Activated naive CD4-positive, alpha-beta T cell treated with anti-CD3 and anti-CD28 coated beads, Interleukin-2, amount 10 ng/mL, durations not matched to agents 7 days and 5 days (primary cell): ENCODE measurements at regions not wholly inside any gene's neighbourhood (a gene's known extent, or its start where the extent isn't known, plus 50 kb on each side); places are given as distances from the start of the nearest gene placed in this dataset.

ENCODE experiments used
- CTCF ChIA-PET: fragments of 350-600 bp; sonication (Branson Sonifier 250); formaldehyde crosslinking; loops from one replicate; lab custom pipeline; 2021; ENCODE audit warnings: antibody characterized with exemption; lab: Charles Lee
- DNase-seq: peaks from one replicate; pipeline ENCODE4 v3.0.0-alpha.2; 2020
- H3K27ac Mint-ChIP-seq: one replicate; pipeline ENCODE4 v1.8.0; 2021; ENCODE audit warnings: mild to moderate bottlenecking, moderate library complexity, mixed read lengths
- H3K27me3 Mint-ChIP-seq: one replicate; pipeline ENCODE4 v1.8.0; 2021; ENCODE audit warnings: mild to moderate bottlenecking, mixed read lengths
- H3K36me3 Mint-ChIP-seq: one replicate; pipeline ENCODE4 v1.8.0; 2021; ENCODE audit warnings: mixed read lengths
- H3K4me1 Mint-ChIP-seq: one replicate; pipeline ENCODE4 v1.8.0; 2021; ENCODE audit warnings: mixed read lengths
- H3K4me3 Mint-ChIP-seq: one replicate; pipeline ENCODE4 v1.8.0; 2021; ENCODE audit warnings: mild to moderate bottlenecking, moderate library complexity, mixed read lengths
- H3K9me3 Mint-ChIP-seq: one replicate; pipeline ENCODE4 v1.8.0; 2021; ENCODE audit warnings: mixed read lengths

GRCh38 chr15:59953392-59953883 lies 50.7 kb upstream of the FOXB1 start:
- Mint-ChIP-seq H3K27ac (no peak overlapping the region), H3K9me3 (peaks cover 21% of the 10 kb centered on the region), H3K4me3 (no peak overlapping the region), H3K36me3 (peaks cover 11% of the 10 kb centered on the region), H3K4me1 (peaks cover 11% of the 10 kb centered on the region), H3K27me3 (peaks cover 20% of the 10 kb centered on the region)
- no peak for DNase-seq
- CTCF ChIA-PET: no interaction called here

GRCh38 chr15:59952960-59953359 lies 51.2 kb upstream of the FOXB1 start:
- Mint-ChIP-seq H3K27ac (no peak overlapping the region), H3K27me3 (peaks cover 20% of the 10 kb centered on the region), H3K4me3 (no peak overlapping the region), H3K4me1 (peaks cover 6% of the 10 kb centered on the region), H3K36me3 (peaks cover 9% of the 10 kb centered on the region), H3K9me3 (peaks cover 16% of the 10 kb centered on the region)
- DNase-seq: no peak
- CTCF ChIA-PET: no interaction called here

- peaks cover 6% of the 10 kb centered on the region for H3K4me1 Mint-ChIP-seq
- peaks cover 12% of the 10 kb centered on the region for H3K27me3 Mint-ChIP-seq
- CTCF ChIA-PET: no interaction called here
- H3K9me3 Mint-ChIP-seq: peaks cover 5% of the 10 kb centered on the region
- no peak overlapping the region for H3K27ac Mint-ChIP-seq
- H3K36me3 Mint-ChIP-seq: peaks cover under 1% of the 10 kb centered on the region
- no peak for DNase-seq
- H3K4me3 Mint-ChIP-seq: no peak overlapping the region
These were observed 53.3 kb upstream of the FOXB1 start for GRCh38 chr15:59950603-59951388.

GRCh38 chr15:59948924-59949613 lies 55.0 kb upstream of the FOXB1 start:
- H3K4me3 Mint-ChIP-seq: no peak overlapping the region
- no peaks in the 10 kb centered on the region for H3K9me3 Mint-ChIP-seq
- no peaks in the 10 kb centered on the region for H3K36me3 Mint-ChIP-seq
- CTCF ChIA-PET: no interaction called here
- no peak for DNase-seq
- peaks cover 6% of the 10 kb centered on the region for H3K4me1 Mint-ChIP-seq
- H3K27ac Mint-ChIP-seq: no peak overlapping the region
- H3K27me3 Mint-ChIP-seq: peaks cover 21% of the 10 kb centered on the region

GRCh38 chr15:59946084-59946483 lies 58.0 kb upstream of the FOXB1 start:
- CTCF ChIA-PET: no interaction called here
- Mint-ChIP-seq H3K36me3 (no peaks in the 10 kb centered on the region), H3K27ac (no peak overlapping the region), H3K9me3 (no peaks in the 10 kb centered on the region), H3K4me1 (peaks cover 6% of the 10 kb centered on the region), H3K4me3 (no peak overlapping the region), H3K27me3 (peaks cover 23% of the 10 kb centered on the region)
- DNase-seq: no peak

GRCh38 chr15:59945036-59945435 lies 59.1 kb upstream of the FOXB1 start:
- Mint-ChIP-seq H3K27ac (no peak overlapping the region), H3K4me1 (peaks cover 6% of the 10 kb centered on the region), H3K27me3 (peaks cover 19% of the 10 kb centered on the region), H3K36me3 (no peaks in the 10 kb centered on the region), H3K9me3 (no peaks in the 10 kb centered on the region), H3K4me3 (no peak overlapping the region)
- DNase-seq: no peak
- CTCF ChIA-PET: no interaction called here

GRCh38 chr15:59941612-59942011 lies 62.5 kb upstream of the FOXB1 start:
- CTCF ChIA-PET: interaction anchor here (0.7 kb wide), 1 partner anchor 17 kb away, joined by 3 read pairs; no protein-coding TSS in a partner anchor
- no peak for DNase-seq
- H3K36me3 Mint-ChIP-seq: no peaks in the 10 kb centered on the region
- peaks cover 32% of the 10 kb centered on the region for H3K27me3 Mint-ChIP-seq
- no peaks in the 10 kb centered on the region for H3K4me1 Mint-ChIP-seq
- no peaks in the 10 kb centered on the region for H3K9me3 Mint-ChIP-seq
- no peak overlapping the region for H3K27ac Mint-ChIP-seq
- no peak overlapping the region for H3K4me3 Mint-ChIP-seq

- peaks cover 32% of the 10 kb centered on the region for H3K27me3 Mint-ChIP-seq
- H3K4me3 Mint-ChIP-seq: no peak overlapping the region
- no peaks in the 10 kb centered on the region for H3K9me3 Mint-ChIP-seq
- no peak overlapping the region for H3K27ac Mint-ChIP-seq
- no peaks in the 10 kb centered on the region for H3K36me3 Mint-ChIP-seq
- no peaks in the 10 kb centered on the region for H3K4me1 Mint-ChIP-seq
- CTCF ChIA-PET: no interaction called here
- DNase-seq: no peak
These were observed 63.2 kb upstream of the FOXB1 start for GRCh38 chr15:59940928-59941327.

- no peaks in the 10 kb centered on the region for H3K4me1 Mint-ChIP-seq
These were observed 63.7 kb upstream of the FOXB1 start for GRCh38 chr15:59940456-59940855.

GRCh38 chr15:59936741-59937140 lies 67.4 kb upstream of the FOXB1 start:
- H3K36me3 Mint-ChIP-seq: no peaks in the 10 kb centered on the region
- DNase-seq: no peak
- H3K27ac Mint-ChIP-seq: no peak overlapping the region
- peaks cover 28% of the 10 kb centered on the region for H3K27me3 Mint-ChIP-seq
- CTCF ChIA-PET: no interaction called here
- no peak overlapping the region for H3K4me3 Mint-ChIP-seq
- H3K4me1 Mint-ChIP-seq: no peaks in the 10 kb centered on the region
- H3K9me3 Mint-ChIP-seq: no peaks in the 10 kb centered on the region

More at GRCh38 chr15:59940456-59940855, 63.7 kb upstream of the FOXB1 start:
- Mint-ChIP-seq H3K27me3 (peaks cover 32% of the 10 kb centered on the region), H3K9me3 (no peaks in the 10 kb centered on the region), H3K4me3 (no peak overlapping the region), H3K27ac (no peak overlapping the region), H3K36me3 (no peaks in the 10 kb centered on the region)
- DNase-seq: no peak
- CTCF ChIA-PET: no interaction called here

- Mint-ChIP-seq H3K27me3 (peaks cover 17% of the 10 kb centered on the region), H3K4me1 (no peaks in the 10 kb centered on the region)
- CTCF ChIA-PET: interaction anchor here (2.1 kb wide), 1 partner anchor 17 kb away, joined by 6 read pairs; no protein-coding TSS in a partner anchor
These were observed 70.5 kb upstream of the FOXB1 start for GRCh38 chr15:59933607-59934006.

GRCh38 chr15:59931646-59932261 lies 72.4 kb upstream of the FOXB1 start:
- Mint-ChIP-seq H3K36me3 (no peaks in the 10 kb centered on the region), H3K27me3 (peaks cover 17% of the 10 kb centered on the region), H3K4me3 (no peak overlapping the region), H3K9me3 (no peaks in the 10 kb centered on the region), H3K4me1 (no peaks in the 10 kb centered on the region), H3K27ac (no peak overlapping the region)
- no peak for DNase-seq
- CTCF ChIA-PET: interaction anchor here (0.6 to 2.1 kb wide), 4 partner anchors 9 to 240 kb away, joined by 3 to 6 read pairs (median 3); no protein-coding TSS in a partner anchor

More at GRCh38 chr15:59933607-59934006, 70.5 kb upstream of the FOXB1 start:
- Mint-ChIP-seq H3K36me3 (no peaks in the 10 kb centered on the region), H3K4me3 (no peak overlapping the region), H3K9me3 (no peaks in the 10 kb centered on the region), H3K27ac (no peak overlapping the region)
- DNase-seq: no peak

GRCh38 chr15:59924812-59925522 lies 79.1 kb upstream of the FOXB1 start:
- H3K27ac Mint-ChIP-seq: no peak overlapping the region
- CTCF ChIA-PET: interaction anchor here (1.2 kb wide), 1 partner anchor 17 kb away, joined by 3 read pairs; no protein-coding TSS in a partner anchor
- DNase-seq: no peak
- H3K27me3 Mint-ChIP-seq: peaks cover 4% of the 10 kb centered on the region
- H3K36me3 Mint-ChIP-seq: no peaks in the 10 kb centered on the region
- H3K4me3 Mint-ChIP-seq: no peak overlapping the region
- H3K4me1 Mint-ChIP-seq: peaks cover 12% of the 10 kb centered on the region
- no peaks in the 10 kb centered on the region for H3K9me3 Mint-ChIP-seq
